Vagina (tissue), 2 donors: ENCODE measurements at regions not wholly inside any gene's neighbourhood (a gene's known extent, or its start where the extent isn't known, plus 50 kb on each side); places are given as distances from the start of the nearest gene placed in this dataset.

Source experiments
- POLR2A ChIP-seq, 2 donors: fragments of 450-650 bp; IDR thresholded peaks; one replicate each; pipeline ENCODE4 v1.6.1; 2017; ENCODE audit warnings: antibody characterized with exemption in 2 of 2, mild to moderate bottlenecking in 2 of 2, moderate library complexity in 2 of 2
- TF ChIP-seq, protein P1 (sequence below), 3 experiments: fragments of 450-650 bp in 2 of 3; fragments of 200-600 bp in 1 of 3; sonication (generic) in 1 of 3; IDR thresholded peaks; one replicate each; pipeline ENCODE4 v1.5.1; 2017 to 2019; ENCODE audit warnings: antibody characterized with exemption in 3 of 3, mild to moderate bottlenecking in 2 of 3, moderate library complexity in 2 of 3

GRCh38 chrX:39675619-39676018 is 422.1 kb downstream of the BCOR start:
- TF ChIP-seq, protein P1, sequence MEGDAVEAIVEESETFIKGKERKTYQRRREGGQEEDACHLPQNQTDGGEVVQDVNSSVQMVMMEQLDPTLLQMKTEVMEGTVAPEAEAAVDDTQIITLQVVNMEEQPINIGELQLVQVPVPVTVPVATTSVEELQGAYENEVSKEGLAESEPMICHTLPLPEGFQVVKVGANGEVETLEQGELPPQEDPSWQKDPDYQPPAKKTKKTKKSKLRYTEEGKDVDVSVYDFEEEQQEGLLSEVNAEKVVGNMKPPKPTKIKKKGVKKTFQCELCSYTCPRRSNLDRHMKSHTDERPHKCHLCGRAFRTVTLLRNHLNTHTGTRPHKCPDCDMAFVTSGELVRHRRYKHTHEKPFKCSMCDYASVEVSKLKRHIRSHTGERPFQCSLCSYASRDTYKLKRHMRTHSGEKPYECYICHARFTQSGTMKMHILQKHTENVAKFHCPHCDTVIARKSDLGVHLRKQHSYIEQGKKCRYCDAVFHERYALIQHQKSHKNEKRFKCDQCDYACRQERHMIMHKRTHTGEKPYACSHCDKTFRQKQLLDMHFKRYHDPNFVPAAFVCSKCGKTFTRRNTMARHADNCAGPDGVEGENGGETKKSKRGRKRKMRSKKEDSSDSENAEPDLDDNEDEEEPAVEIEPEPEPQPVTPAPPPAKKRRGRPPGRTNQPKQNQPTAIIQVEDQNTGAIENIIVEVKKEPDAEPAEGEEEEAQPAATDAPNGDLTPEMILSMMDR (IDR thresholded peaks at IDR 0.05), result no peak
- TF ChIP-seq POLR2A (IDR thresholded peaks at IDR 0.05), result no peak
